OCI-LY1 (cell line): ENCODE measurements at regions not wholly inside any gene's neighbourhood (a gene's known extent, or its start where the extent isn't known, plus 50 kb on each side); places are given as distances from the start of the nearest gene placed in this dataset.

Source experiments
- H2AFZ ChIP-seq: fragments of 200-600 bp; sonication (generic), shearing (Covaris generic); 2 replicates; pipeline ENCODE4 v1.6.0; 2014; ENCODE audit warnings: antibody characterized with exemption, mild to moderate bottlenecking, low read length
- H3F3A ChIP-seq: fragments of 200-600 bp; sonication (generic), shearing (Covaris generic); 2 replicates; pipeline ENCODE4 v1.6.0; 2014; ENCODE audit warnings: mild to moderate bottlenecking, antibody characterized with exemption, low read length, moderate library complexity; ENCODE audit not compliant: insufficient read depth
- H3K27ac ChIP-seq: fragments of 200-600 bp; sonication (generic); 2 replicates; pipeline ENCODE4 v1.5.1; 2014; ENCODE audit warnings: low read length, mixed run types, mild to moderate bottlenecking, low read depth; ENCODE audit not compliant: poor library complexity, severe bottlenecking
- H3K27me3 ChIP-seq: fragments of 200-600 bp; sonication (generic); 2 replicates; pipeline ENCODE4 v1.6.0; 2014; ENCODE audit warnings: antibody characterized with exemption, mild to moderate bottlenecking, low read length, moderate library complexity; ENCODE audit not compliant: insufficient read depth
- H3K36me3 ChIP-seq: fragments of 200-600 bp; sonication (generic); 2 replicates; pipeline ENCODE4 v1.6.1; 2014; ENCODE audit warnings: mild to moderate bottlenecking, antibody characterized with exemption, low read length, moderate library complexity, mixed read lengths; ENCODE audit not compliant: insufficient read depth
- H3K4me1 ChIP-seq: fragments of 200-600 bp; sonication (generic); 2 replicates; pipeline ENCODE4 v1.5.1; 2014; ENCODE audit warnings: mild to moderate bottlenecking, low read length, moderate library complexity; ENCODE audit not compliant: insufficient read depth, severe bottlenecking
- H3K4me2 ChIP-seq: fragments of 200-600 bp; sonication (generic), shearing (Covaris generic); 2 replicates; pipeline ENCODE4 v1.6.1; 2014; ENCODE audit warnings: low read length
- H3K4me3 ChIP-seq: fragments of 200-600 bp; sonication (generic); 2 replicates; pipeline ENCODE4 v1.5.1; 2014; ENCODE audit warnings: low read length, low read depth, mild to moderate bottlenecking, mixed read lengths; ENCODE audit not compliant: poor library complexity, severe bottlenecking
- H3K79me2 ChIP-seq: fragments of 200-600 bp; shearing (Covaris generic); 2 replicates; pipeline ENCODE4 v1.6.1; 2016; ENCODE audit warnings: mixed run types, low read length, mixed read lengths; ENCODE audit not compliant: insufficient read depth
- H3K9ac ChIP-seq: fragments of 200-600 bp; sonication (generic), shearing (Covaris generic); 2 replicates; pipeline ENCODE4 v1.6.1; 2014; ENCODE audit warnings: mild to moderate bottlenecking, low read length, mixed read lengths
- H3K9me2 ChIP-seq: fragments of 200-600 bp; sonication (generic), shearing (Covaris generic); 2 replicates; pipeline ENCODE4 v1.6.1; 2014; ENCODE audit warnings: low read depth, mild to moderate bottlenecking, low read length, mixed read lengths
- H3K9me3 ChIP-seq: fragments of 200-600 bp; shearing (Covaris generic); 2 replicates; pipeline ENCODE4 v1.6.1; 2014; ENCODE audit warnings: low read length, mixed read lengths
- H4K20me1 ChIP-seq: fragments of 200-600 bp; sonication (generic), shearing (Covaris generic); 2 replicates; pipeline ENCODE4 v1.6.0; 2016; ENCODE audit warnings: mild to moderate bottlenecking, low read length; ENCODE audit not compliant: insufficient read depth
- CTCF ChIP-seq: fragments of 200-600 bp; sonication (generic), shearing (Covaris generic); IDR thresholded peaks from 2 replicates; pipeline ENCODE4 v1.5.1; 2017; ENCODE audit warnings: mild to moderate bottlenecking, antibody characterized with exemption, low read length, moderate library complexity, mixed read lengths
- EZH2 ChIP-seq: fragments of 200-600 bp; sonication (generic), shearing (Covaris generic); IDR thresholded peaks from 2 replicates; pipeline ENCODE4 v1.8.0; 2017; ENCODE audit warnings: borderline replicate concordance, mixed run types, mild to moderate bottlenecking, antibody characterized with exemption, low read length, moderate library complexity, mixed read lengths

DNA sequence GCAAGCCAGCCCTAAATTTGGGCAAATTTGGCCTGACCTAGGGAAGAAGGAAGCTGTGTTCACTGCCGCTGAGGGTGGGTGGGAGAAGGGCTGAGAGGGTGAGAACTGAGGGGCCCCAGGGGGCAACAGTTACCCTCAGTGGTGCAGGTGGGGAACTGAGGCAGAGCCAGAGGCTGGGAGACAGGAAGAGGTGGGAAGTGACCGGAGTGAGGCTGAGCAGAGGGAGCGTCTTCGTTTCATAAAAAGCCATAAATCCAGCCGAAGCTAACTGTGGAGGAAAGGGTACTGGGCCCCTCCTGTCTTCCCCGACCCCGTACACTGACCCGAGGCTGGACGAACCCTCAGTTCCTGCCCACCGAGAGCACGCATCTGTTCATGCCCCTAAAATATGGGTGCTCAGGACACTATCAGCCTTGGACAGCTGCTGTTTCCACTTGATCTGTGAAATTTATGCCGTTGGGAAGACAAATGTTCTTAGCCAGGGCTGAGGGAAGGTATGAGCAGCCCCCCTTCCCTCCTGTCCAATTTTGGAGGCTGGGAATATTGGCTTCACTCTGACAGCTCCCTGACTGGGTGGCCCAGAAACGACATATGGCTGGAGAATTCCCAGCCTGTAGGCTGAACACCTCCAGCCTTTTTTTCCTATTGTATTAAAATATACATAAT lies 116.5 kb downstream of the KIF26A start:
- Histone ChIP-seq H3K27me3 (no peaks in the 10 kb centered on the region), H3K4me1 (no peaks in the 10 kb centered on the region), H3K4me3 (no peak overlapping the region), H3K27ac (no peak overlapping the region), H2AFZ (no peak overlapping the region), H3K9me3 (no peaks in the 10 kb centered on the region), H3K36me3 (no peaks in the 10 kb centered on the region), H3F3A (no peaks in the 10 kb centered on the region), H3K9me2 (no peaks in the 10 kb centered on the region), H4K20me1 (no peaks in the 10 kb centered on the region), H3K9ac (no peak overlapping the region), H3K79me2 (no peaks in the 10 kb centered on the region), H3K4me2 (no peak overlapping the region)
- TF ChIP-seq EZH2 (no peak), CTCF (no peak)

- Histone ChIP-seq H3K27ac (no peak overlapping the region), H3K4me2 (no peak overlapping the region), H2AFZ (no peak overlapping the region), H3K27me3 (no peaks in the 10 kb centered on the region), H4K20me1 (no peaks in the 10 kb centered on the region), H3K36me3 (no peaks in the 10 kb centered on the region), H3F3A (no peaks in the 10 kb centered on the region), H3K4me3 (no peak overlapping the region), H3K9me2 (no peaks in the 10 kb centered on the region; the same call in 1 of the 2 replicates), H3K9ac (no peak overlapping the region), H3K9me3 (no peaks in the 10 kb centered on the region), H3K4me1 (no peaks in the 10 kb centered on the region), H3K79me2 (no peaks in the 10 kb centered on the region)
- TF ChIP-seq CTCF (no peak), EZH2 (no peak)
Measured at GRCh38 chr14:104256025-104256424, 117.6 kb downstream of the KIF26A start.

- Histone ChIP-seq H3K4me3 (no peak overlapping the region), H4K20me1 (no peaks in the 10 kb centered on the region), H3F3A (no peaks in the 10 kb centered on the region), H3K9me2 (no peaks in the 10 kb centered on the region; the same call in 1 of the 2 replicates), H3K27me3 (peaks cover 3% of the 10 kb centered on the region; the same call in 1 of the 2 replicates), H3K27ac (no peak overlapping the region), H3K9me3 (no peaks in the 10 kb centered on the region), H3K9ac (no peak overlapping the region), H3K4me2 (no peak overlapping the region), H3K79me2 (no peaks in the 10 kb centered on the region), H3K4me1 (no peaks in the 10 kb centered on the region), H3K36me3 (no peaks in the 10 kb centered on the region), H2AFZ (no peak overlapping the region)
- TF ChIP-seq EZH2: no peak
Measured at GRCh38 chr14:104262515-104263514, 124.4 kb downstream of the KIF26A start.
